ENCODE measurements at regions not wholly inside any gene's neighbourhood (a gene's known extent, or its start where the extent isn't known, plus 50 kb on each side); places are given as distances from the start of the nearest gene placed in this dataset.

DNA sequence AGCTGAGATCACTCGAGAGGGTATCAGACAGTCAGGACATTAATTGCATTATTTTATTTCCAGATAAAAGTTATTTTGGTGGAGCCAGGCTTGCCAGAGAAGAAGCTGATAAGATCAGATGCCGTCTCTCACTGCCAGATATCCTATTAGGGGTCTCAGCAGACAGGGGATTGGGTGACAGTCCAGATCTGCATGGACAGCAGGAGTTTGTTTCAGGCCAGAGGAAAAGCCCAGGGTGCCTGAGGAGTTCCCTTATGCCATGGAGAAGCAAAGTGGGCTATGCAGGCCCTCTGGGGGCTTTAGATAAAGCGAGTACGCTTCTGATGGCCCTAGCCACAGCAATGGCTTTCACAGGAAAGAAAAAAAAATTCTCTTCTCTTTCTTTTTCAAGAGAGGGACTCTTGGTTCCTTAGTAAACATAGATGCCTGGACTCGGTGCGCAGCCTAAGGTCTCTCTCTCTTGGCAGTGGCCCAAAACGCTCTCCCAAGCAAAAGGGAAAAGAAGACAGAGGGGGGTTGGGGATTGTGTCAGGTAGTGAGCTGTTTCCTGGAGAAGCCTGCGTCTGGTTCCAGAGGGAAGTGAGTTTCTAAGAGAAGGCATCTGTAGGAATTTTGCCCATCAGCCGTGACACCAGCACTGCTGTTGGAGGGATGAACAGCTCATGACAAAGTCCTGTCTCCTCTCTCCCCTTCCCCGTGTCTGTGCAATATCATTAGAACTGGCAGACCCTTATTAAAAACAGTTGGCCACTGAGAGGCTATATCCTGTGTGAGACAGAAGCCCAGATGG is 166.3 kb upstream of the FOXF1 start:
- 5% methylated on average over 10 of the region's 10 CpGs for WGBS (ENCODE audit: insufficient coverage, insufficient replicate concordance, low lambda C conversion rate, missing lambda C conversion rate)
- ATAC-seq (no peak), DNase-seq (ENCODE audit: low read depth, low spot score) (no peak), FAIRE-seq (no peak)
- no peak overlapping the region for H2AFZ ChIP-seq (ENCODE audit: control insufficient read depth, low read depth, low read length)
- H3K4me1 ChIP-seq (ENCODE audit: control insufficient read depth, insufficient read depth, low read length): no peaks in the 10 kb centered on the region
- no peak for TF ChIP-seq WRNIP1 (IDR thresholded peaks at IDR 0.05; ENCODE audit: borderline replicate concordance, low read depth, low read length)
- no peak for TF ChIP-seq RBBP5 (conservative IDR thresholded peaks at IDR 0.05)
- no peak for TF ChIP-seq ZNF274 (IDR thresholded peaks at IDR 0.05; ENCODE audit: insufficient read depth, insufficient read length)
- TF ChIP-seq TAF1 (IDR thresholded peaks at IDR 0.05; ENCODE audit: borderline replicate concordance, low read depth, low read length): no peak
- no peak for TF ChIP-seq BRCA1 (IDR thresholded peaks at IDR 0.05; ENCODE audit: low read depth, low read length)
- TF ChIP-seq ZNF217 (IDR thresholded peaks at IDR 0.05): no peak
- TF ChIP-seq TCF3 (IDR thresholded peaks at IDR 0.05; ENCODE audit: borderline replicate concordance, insufficient read depth, low read depth, low read length): no peak
- TF ChIP-seq ATF7 (IDR thresholded peaks at IDR 0.05; ENCODE audit: low read depth): no peak
- TF ChIP-seq ZZZ3 (IDR thresholded peaks at IDR 0.05; ENCODE audit: control insufficient read depth, insufficient read length, low read depth): no peak
- no peak for TF ChIP-seq MEF2A (IDR thresholded peaks at IDR 0.05; ENCODE audit: insufficient read depth, low read depth, low read length)
- no peak for TF ChIP-seq JUND (IDR thresholded peaks at IDR 0.05; ENCODE audit: low read depth, low read length)
- no peaks in the 10 kb centered on the region for H3K36me3 ChIP-seq (ENCODE audit: control insufficient read depth in 2 of 2, insufficient read depth in 2 of 2, low read length in 1 of 2)
- no peak overlapping the region for H3K9ac ChIP-seq (ENCODE audit: control insufficient read depth, insufficient read depth, low read length)
- POLR2A ChIA-PET: no interaction called here
- intact Hi-C loops (cut with micrococcal nuclease; ENCODE audit: unreplicated experiment): no loop called here
- RAD21 ChIA-PET (ENCODE audit: unreplicated experiment): no interaction called here
- no peak overlapping the region for H3K4me3 ChIP-seq
- in situ Hi-C loops (cut with MboI): loop anchor here (5.0 to 25.0 kb wide), 2 partner anchors 178 to 532 kb away; no protein-coding TSS in a partner anchor
- no peaks in the 10 kb centered on the region for H3K9me3 ChIP-seq (replicated peaks; ENCODE audit: control insufficient read depth, insufficient read depth, low read length)
- H3K79me2 ChIP-seq (ENCODE audit: control insufficient read depth, insufficient read depth, low read length): no peaks in the 10 kb centered on the region
- CTCF ChIA-PET: interaction anchor here (2.9 kb wide), 1 partner anchor 174 kb away, joined by 15 read pairs; no protein-coding TSS in a partner anchor
- no TSS peak for BruUV-seq (replicated peaks)
- no peak overlapping the region for H3K27ac ChIP-seq (ENCODE audit: control insufficient read depth, insufficient read depth)
- H3K4me2 ChIP-seq (ENCODE audit: control insufficient read depth, insufficient read depth): no peak overlapping the region
- H4K20me1 ChIP-seq (ENCODE audit: control insufficient read depth, insufficient read depth): no peaks in the 10 kb centered on the region
- peaks cover 2 to 7% of the 10 kb centered on the region in 2 experiments; a peak in 3 of 4 replicates for H3K27me3 ChIP-seq (replicated peaks in 1 of 2; ENCODE audit: control insufficient read depth in 2 of 2, insufficient read depth in 2 of 2, low read length in 1 of 2)
- SMC1A ChIA-PET (ENCODE audit: uncharacterized antibody, unreplicated experiment): no interaction called here

Data from GM12878 (cell line).